K562 (cell line): ENCODE measurements at regions not wholly inside any gene's neighbourhood (a gene's known extent, or its start where the extent isn't known, plus 50 kb on each side); places are given as distances from the start of the nearest gene placed in this dataset.

Experiments
- E2F3 ChIP-seq: fragments of 250-450 bp; sonication (Bioruptor Pico); IDR thresholded peaks from 2 replicates; pipeline ENCODE4 v1.4.0; 2020; ENCODE audit warnings: mild to moderate bottlenecking
- ZNF408 ChIP-seq: fragments of 250-450 bp; sonication (Bioruptor Pico); IDR thresholded peaks from 2 replicates; pipeline ENCODE4 v1.4.0; 2020; ENCODE audit warnings: low read depth, mild to moderate bottlenecking, moderate library complexity

DNA sequence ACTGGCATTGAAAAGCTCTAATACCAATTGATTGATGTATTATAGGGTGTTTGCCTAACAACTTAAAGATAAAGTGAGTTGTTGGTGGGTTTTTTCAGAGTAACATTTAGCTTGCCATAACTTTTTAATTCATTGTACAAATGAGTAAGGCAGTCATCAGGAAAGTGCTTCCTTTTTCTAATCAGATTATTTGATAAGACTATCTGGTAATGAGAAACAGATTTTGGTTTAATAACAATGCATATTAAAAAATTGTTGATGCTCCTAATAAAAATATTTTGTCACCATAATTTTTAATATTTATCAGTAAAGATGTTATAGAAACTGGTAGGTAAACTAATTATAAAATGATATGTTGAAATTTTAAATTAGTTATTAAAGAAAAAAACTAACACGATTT, 51.3 kb downstream of the BLTP1 start:
- no peak for TF ChIP-seq E2F3 (CRISPR knock-in tag)
- TF ChIP-seq ZNF408 (CRISPR knock-in tag), result no peak
